ENCODE measurements at regions not wholly inside any gene's neighbourhood (a gene's known extent, or its start where the extent isn't known, plus 50 kb on each side); places are given as distances from the start of the nearest gene placed in this dataset.

DNA sequence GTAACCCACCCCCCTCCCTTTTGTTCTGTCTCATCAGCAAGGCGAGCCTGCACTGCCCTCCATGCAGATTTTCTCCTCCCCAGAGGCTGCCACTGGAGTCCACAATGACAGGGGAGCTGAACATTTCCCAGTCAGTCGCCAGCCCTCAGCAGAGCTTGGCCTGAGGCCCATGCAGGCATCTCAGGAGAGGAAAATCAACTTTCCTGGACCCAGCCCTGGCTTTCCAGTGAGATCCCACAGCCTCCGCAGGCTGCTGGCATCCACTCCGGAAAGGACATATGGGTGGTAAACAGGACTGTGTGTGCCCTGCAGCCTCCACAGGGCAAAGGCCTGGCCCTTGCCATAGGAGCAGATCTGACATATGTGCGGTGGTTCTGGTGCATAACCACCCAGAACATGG is 253.8 kb downstream of the TNS1 start:
- no peak for DNase-seq

DNA sequence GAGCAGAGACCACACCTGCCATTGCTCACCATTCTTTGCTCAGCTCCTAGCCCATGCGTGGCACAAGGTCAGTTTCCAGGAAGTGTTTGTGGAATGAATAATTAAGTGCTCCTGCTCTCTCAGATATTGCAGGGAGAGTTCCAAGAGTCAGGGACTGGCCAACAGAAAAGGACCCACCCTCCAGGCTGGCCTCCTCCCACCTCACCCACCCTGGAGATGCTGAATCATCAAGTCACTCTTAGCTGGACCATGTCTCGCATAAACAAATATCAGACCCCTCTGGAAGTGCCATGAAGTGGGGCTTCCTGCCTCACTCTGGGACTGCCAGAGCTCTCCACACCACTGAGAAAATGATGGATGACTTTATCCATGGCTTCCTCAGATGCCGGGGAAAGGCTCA is 256.0 kb downstream of the TNS1 start:
- no peak for DNase-seq

GRCh38 chr2:217743966-217744761 is 258.6 kb downstream of the TNS1 start:
- DNase-seq: no peak

- DNase-seq: no peak
These were observed 259.4 kb downstream of the TNS1 start for GRCh38 chr2:217743407-217743806.

GRCh38 chr2:217742841-217743240 is 260.0 kb downstream of the TNS1 start:
- no peak for DNase-seq

- DNase-seq: no peak
These were observed 260.5 kb downstream of the TNS1 start for GRCh38 chr2:217742276-217742675.

- no peak for DNase-seq
These were observed 261.3 kb downstream of the TNS1 start for GRCh38 chr2:217741381-217741955.

GRCh38 chr2:217740756-217741155 is 262.0 kb downstream of the TNS1 start:
- no peak for DNase-seq

DNA sequence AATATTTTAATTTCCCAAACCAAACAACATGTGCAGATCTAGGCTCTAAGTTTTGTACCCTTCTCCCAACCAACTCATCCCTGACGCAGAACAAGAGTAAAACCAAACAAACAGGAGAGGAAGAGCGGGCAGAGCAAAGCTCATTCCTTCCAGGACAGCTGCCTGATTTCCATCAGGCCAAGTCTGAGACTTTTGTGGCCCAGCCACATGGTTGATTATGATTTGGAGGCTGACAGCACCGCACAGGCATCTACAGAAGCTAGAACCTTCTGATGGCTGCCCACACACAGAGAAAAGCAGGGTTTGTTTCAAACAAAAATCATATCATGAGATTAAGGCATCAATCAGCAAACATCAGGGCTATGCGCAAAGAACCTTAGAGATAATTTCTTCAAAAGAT is 262.6 kb downstream of the TNS1 start:
- DNase-seq: no peak

GRCh38 chr2:217739741-217740140 is 263.1 kb downstream of the TNS1 start:
- no peak for DNase-seq

- no peak for DNase-seq
These were observed 264.7 kb downstream of the TNS1 start for GRCh38 chr2:217738061-217738460.

DNA sequence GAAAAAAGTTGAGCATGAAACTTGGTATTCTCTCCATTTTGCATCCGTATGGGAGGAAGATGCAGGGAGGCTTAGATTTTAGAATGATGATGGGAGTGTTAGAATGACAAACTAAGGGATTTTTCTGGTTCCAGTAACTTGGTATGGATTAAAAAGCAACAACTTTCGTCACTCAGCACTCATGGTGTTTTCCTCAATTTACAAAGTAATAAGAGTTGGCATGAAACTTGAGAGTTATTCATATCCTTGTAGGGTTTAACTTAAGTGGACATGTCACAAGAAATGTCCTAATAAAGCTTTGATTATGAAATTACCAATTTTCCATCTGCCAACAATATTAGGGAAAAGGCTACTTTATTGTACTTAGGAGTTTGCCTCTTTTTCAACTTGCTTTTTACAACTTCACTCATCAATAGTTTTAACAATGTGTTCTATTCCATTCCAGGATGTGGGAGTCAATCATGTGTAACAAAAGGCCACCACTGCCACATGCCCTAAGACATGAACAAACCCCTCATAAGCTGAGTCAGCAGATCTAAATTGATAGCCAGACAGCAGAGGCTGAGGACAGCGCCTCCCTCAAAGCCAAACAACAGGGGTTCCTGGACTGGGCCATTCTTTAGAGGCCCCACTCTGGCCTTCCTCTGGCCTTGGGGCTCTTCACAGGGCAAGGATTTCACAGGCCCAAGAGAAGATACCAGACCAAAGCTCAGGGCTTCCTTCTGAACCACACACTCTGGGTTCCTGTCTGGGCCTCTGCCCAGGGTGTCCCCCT is 265.8 kb downstream of the TNS1 start:
- DNase-seq: no peak

GRCh38 chr2:217735899-217736298 is 266.9 kb downstream of the TNS1 start:
- DNase-seq: no peak

GRCh38 chr2:217735034-217735433 is 267.8 kb downstream of the TNS1 start:
- DNase-seq: no peak

DNA sequence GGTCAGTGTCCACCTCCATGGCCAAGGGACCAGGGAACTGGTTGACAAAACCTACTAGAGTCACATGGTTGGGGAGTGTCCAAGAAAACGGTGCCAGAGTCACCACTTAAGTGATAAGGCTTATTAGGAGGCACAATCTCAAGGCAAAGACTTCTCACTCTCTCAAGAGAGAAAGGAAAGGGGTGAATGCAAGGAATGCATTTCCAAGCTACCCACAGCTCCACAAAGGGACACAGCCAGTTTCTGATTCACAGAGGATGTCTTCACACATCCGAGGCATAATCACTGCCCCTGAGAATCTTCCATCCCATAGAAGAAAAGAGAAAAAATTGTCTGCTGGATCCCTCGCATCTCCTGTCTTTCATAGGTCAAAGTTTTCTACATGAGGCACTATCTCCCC is 269.3 kb downstream of the TNS1 start:
- DNase-seq: no peak

GRCh38 chr2:217732992-217733391 is 269.8 kb downstream of the TNS1 start:
- DNase-seq: no peak

DNA sequence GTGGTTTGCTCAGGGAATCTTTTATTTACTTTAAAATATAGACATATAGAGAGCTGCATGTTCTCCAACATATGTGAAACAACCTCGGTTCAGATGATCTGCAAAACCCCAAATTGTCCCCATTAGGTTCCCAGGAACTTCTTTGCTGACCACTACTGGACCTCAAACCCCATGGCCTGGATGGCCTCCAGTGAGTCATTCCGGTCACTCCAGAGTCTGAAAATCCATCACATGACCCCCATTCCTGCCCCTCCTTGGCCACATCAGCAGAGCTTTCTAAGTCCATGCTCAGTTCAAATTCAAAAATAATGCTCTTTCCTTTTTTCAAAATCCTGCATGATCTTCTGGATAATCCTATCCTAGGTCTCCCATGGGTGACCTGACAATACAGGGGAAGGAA is 271.0 kb downstream of the TNS1 start:
- no peak for DNase-seq

DNA sequence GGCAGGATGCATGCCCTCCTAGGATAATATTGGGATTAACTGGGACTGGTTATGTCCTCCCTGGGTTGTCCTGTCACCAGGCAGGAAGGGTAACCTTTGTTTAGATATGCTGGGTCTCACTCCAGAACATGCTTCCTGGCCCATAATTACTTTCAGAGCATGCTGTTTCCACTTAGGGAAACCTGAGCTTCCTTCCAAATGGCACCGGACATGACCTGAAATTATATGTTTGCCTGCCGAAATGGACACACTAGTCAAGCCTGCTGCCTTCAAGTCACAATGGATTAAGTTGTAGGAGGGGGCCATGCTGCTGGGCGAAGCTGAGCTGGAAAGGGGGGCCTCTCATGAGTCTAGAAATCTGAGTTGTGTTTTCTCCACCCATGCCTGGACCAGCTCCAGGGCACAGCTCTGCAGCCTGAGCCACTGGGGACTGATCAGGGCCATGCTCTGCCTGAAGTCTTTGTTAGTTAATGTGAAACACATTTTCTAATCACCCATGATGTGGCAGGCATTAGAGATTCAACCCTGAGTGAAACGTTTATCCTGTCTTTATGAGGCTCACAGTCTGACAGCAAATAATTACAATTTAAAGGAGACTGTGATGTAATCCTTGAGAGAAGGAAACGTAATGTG is 273.3 kb downstream of the TNS1 start:
- DNase-seq: no peak

GRCh38 chr2:217727801-217728200 is 275.0 kb downstream of the TNS1 start:
- no peak for DNase-seq

DNA sequence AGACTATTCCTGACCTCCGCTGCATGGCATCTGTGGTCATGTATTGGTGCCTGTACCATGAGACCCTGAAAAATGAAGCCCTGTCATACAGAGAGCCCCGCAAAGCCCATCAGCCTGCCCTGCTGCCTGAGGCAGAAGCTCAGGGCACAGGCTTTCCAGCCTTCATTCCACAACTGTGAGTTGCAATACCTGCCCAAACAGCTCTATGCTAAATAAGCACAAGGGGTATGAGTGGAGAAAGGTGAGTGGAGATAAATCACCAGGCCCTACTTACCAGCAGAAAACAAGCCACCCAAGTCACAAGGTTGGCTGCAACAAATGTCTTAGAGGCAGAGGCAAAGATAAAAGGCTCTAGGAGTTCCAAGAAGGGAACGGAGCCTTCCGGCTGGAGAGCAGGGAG is 277.4 kb downstream of the TNS1 start:
- no peak for DNase-seq

- no peak for DNase-seq
These were observed 278.3 kb downstream of the TNS1 start for GRCh38 chr2:217724471-217724870.

DNA sequence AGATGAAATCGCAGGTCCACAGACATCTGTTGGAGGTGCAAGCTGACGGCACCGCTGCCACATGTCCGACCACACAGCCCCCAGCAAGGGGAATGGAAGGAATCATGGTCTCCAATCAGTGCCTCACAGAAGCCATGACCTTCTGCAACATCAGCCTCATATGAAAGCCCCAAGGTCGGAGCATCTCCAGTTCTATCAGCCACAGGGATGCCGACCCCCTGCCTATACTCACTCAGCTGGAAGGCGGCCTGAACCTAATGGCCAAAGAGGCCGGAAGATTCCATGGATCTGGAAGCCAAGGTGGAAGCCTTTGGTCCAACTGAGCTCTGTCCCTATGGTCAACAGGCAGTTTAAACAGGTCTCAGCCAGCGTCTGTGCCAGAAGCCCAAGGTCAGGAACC is 278.8 kb downstream of the TNS1 start:
- no peak for DNase-seq

GRCh38 chr2:217722883-217723472 is 279.8 kb downstream of the TNS1 start:
- no peak for DNase-seq

All from activated CD4-positive, alpha-beta T cell treated with anti-CD3 and anti-CD28 coated beads, Interleukin-10, Interleukin-2, amounts not matched to agents 100 ng/mL and 50 ng/mL, durations not matched to agents 16 hours and 8 hours (primary cell).